ENCODE measurements at regions not wholly inside any gene's neighbourhood (a gene's known extent, or its start where the extent isn't known, plus 50 kb on each side); places are given as distances from the start of the nearest gene placed in this dataset.
A peak's percentile ranks its signal among the peaks of the same experiment; 100 is the strongest.

DNA sequence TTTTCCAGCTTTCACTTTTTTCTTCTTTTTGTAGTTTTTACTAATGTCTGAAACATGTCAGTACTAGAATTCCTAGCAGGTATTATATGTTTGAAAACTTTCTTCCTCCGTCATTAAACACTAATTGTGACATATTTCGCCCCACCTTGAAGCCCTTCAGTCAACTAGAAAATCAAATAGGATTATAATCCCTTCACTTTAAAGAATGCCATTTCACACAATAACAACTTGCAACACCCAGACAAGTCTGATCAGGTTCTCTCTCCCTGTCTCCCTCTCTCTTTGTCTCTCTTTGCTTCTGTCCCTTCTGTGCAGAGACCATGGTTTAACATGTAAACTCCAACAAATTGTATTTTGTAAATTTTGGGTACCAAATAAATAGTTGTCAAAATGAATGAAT, 373.5 kb downstream of the SEMA3D start:
- no peak overlapping the region for H3K27ac ChIP-seq
- no peak overlapping the region for H3K4me2 ChIP-seq
- no peaks in the 10 kb centered on the region for H3F3A ChIP-seq (ENCODE audit: low read depth)
- H3K4me3 ChIP-seq, result no peak overlapping the region
- H4K20me1 ChIP-seq (ENCODE audit: low read depth), result no peaks in the 10 kb centered on the region
- Mint-ChIP-seq H3K27me3 (ENCODE audit: insufficient read depth, low read depth) (no peaks in the 10 kb centered on the region), H3K4me3 (no peak overlapping the region), H3K9me3 (no peaks in the 10 kb centered on the region), H3K36me3 (no peaks in the 10 kb centered on the region), H3K4me1 (peaks cover 11% of the 10 kb centered on the region), H3K27ac (no peak overlapping the region)
- no peak for TF ChIP-seq EZH2 (IDR thresholded peaks at IDR 0.05)
- TF ChIP-seq, protein P1, sequence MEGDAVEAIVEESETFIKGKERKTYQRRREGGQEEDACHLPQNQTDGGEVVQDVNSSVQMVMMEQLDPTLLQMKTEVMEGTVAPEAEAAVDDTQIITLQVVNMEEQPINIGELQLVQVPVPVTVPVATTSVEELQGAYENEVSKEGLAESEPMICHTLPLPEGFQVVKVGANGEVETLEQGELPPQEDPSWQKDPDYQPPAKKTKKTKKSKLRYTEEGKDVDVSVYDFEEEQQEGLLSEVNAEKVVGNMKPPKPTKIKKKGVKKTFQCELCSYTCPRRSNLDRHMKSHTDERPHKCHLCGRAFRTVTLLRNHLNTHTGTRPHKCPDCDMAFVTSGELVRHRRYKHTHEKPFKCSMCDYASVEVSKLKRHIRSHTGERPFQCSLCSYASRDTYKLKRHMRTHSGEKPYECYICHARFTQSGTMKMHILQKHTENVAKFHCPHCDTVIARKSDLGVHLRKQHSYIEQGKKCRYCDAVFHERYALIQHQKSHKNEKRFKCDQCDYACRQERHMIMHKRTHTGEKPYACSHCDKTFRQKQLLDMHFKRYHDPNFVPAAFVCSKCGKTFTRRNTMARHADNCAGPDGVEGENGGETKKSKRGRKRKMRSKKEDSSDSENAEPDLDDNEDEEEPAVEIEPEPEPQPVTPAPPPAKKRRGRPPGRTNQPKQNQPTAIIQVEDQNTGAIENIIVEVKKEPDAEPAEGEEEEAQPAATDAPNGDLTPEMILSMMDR (IDR thresholded peaks at IDR 0.05), result no peak
- no peak for TF ChIP-seq EZH2phosphoT487 (IDR thresholded peaks at IDR 0.05)
- H3K27me3 ChIP-seq, result no peaks in the 10 kb centered on the region
- H3K36me3 ChIP-seq, result no peaks in the 10 kb centered on the region
- DNase-seq (ENCODE audit: low spot score), result no peak
- no peak overlapping the region for H2AFZ ChIP-seq (replicated peaks)
- no peak overlapping the region for H3K9ac ChIP-seq
- H3K79me2 ChIP-seq (ENCODE audit: low read depth), result no peaks in the 10 kb centered on the region
- H3K9me3 ChIP-seq (ENCODE audit: low read depth), result no peaks in the 10 kb centered on the region
- H3K4me1 ChIP-seq, result peaks cover 5% of the 10 kb centered on the region

GRCh38 chr7:84812021-84812420, 374.8 kb downstream of the SEMA3D start:
- Histone ChIP-seq H4K20me1 (ENCODE audit: low read depth) (no peaks in the 10 kb centered on the region), H3K9ac (no peak overlapping the region), H3K36me3 (no peaks in the 10 kb centered on the region), H3F3A (ENCODE audit: low read depth) (no peaks in the 10 kb centered on the region), H3K9me3 (ENCODE audit: low read depth) (no peaks in the 10 kb centered on the region), H2AFZ (replicated peaks) (no peak overlapping the region), H3K27me3 (no peaks in the 10 kb centered on the region), H3K4me3 (no peak overlapping the region), H3K27ac (no peak overlapping the region), H3K4me2 (no peak overlapping the region), H3K4me1 (peaks cover 5% of the 10 kb centered on the region), H3K79me2 (ENCODE audit: low read depth) (no peaks in the 10 kb centered on the region)
- Mint-ChIP-seq H3K27me3 (ENCODE audit: insufficient read depth, low read depth) (no peaks in the 10 kb centered on the region), H3K4me1 (peaks cover 11% of the 10 kb centered on the region), H3K9me3 (no peaks in the 10 kb centered on the region), H3K4me3 (no peak overlapping the region), H3K27ac (no peak overlapping the region), H3K36me3 (no peaks in the 10 kb centered on the region)
- no peak for DNase-seq (ENCODE audit: low spot score)
- no peak for TF ChIP-seq EZH2phosphoT487 (IDR thresholded peaks at IDR 0.05)
- TF ChIP-seq, protein P1 (IDR thresholded peaks at IDR 0.05), result no peak
- TF ChIP-seq EZH2 (IDR thresholded peaks at IDR 0.05), result no peak

GRCh38 chr7:84811362-84811761, 375.5 kb downstream of the SEMA3D start:
- Histone ChIP-seq H3K9ac (no peak overlapping the region), H3K79me2 (ENCODE audit: low read depth) (no peaks in the 10 kb centered on the region), H3F3A (ENCODE audit: low read depth) (no peaks in the 10 kb centered on the region), H3K4me2 (no peak overlapping the region), H3K36me3 (no peaks in the 10 kb centered on the region), H2AFZ (replicated peaks) (no peak overlapping the region), H3K27ac (no peak overlapping the region), H3K9me3 (ENCODE audit: low read depth) (no peaks in the 10 kb centered on the region), H3K4me1 (peaks cover 5% of the 10 kb centered on the region), H3K4me3 (no peak overlapping the region), H4K20me1 (ENCODE audit: low read depth) (no peaks in the 10 kb centered on the region), H3K27me3 (no peaks in the 10 kb centered on the region)
- no peak overlapping the region for H3K27ac Mint-ChIP-seq
- peak; percentile 40 for TF ChIP-seq EZH2phosphoT487 (IDR thresholded peaks at IDR 0.05)
- TF ChIP-seq, protein P1 (IDR thresholded peaks at IDR 0.05), result no peak
- no peak for TF ChIP-seq EZH2 (IDR thresholded peaks at IDR 0.05)
- no peaks in the 10 kb centered on the region for H3K9me3 Mint-ChIP-seq
- H3K4me3 Mint-ChIP-seq, result no peak overlapping the region
- H3K36me3 Mint-ChIP-seq, result no peaks in the 10 kb centered on the region
- no peaks in the 10 kb centered on the region for H3K27me3 Mint-ChIP-seq (ENCODE audit: insufficient read depth, low read depth)
- H3K4me1 Mint-ChIP-seq, result peaks cover 11% of the 10 kb centered on the region
- peak; percentile 76 for DNase-seq (ENCODE audit: low spot score)

Data from neural progenitor cell (in vitro differentiated cells).